ENCODE measurements at regions not wholly inside any gene's neighbourhood (a gene's known extent, or its start where the extent isn't known, plus 50 kb on each side); places are given as distances from the start of the nearest gene placed in this dataset.

- DNase-seq, result no peak
Observed at GRCh38 chr13:83613524-83613923, 268.8 kb downstream of the SLITRK1 start.

GRCh38 chr13:83601539-83601938 lies 280.7 kb downstream of the SLITRK1 start:
- DNase-seq, result no peak

- no peak for DNase-seq
Observed at GRCh38 chr13:83592095-83592494, 290.2 kb downstream of the SLITRK1 start.

- DNase-seq, result no peak
Observed at GRCh38 chr13:83589814-83590213, 292.5 kb downstream of the SLITRK1 start.

GRCh38 chr13:83577183-83577582 lies 305.1 kb downstream of the SLITRK1 start:
- no peak for DNase-seq

GRCh38 chr13:83568019-83568418 lies 314.3 kb downstream of the SLITRK1 start:
- DNase-seq, result no peak

GRCh38 chr13:83563499-83563898 lies 318.8 kb downstream of the SLITRK1 start:
- DNase-seq, result no peak

- DNase-seq, result no peak
Observed at GRCh38 chr13:83557845-83558244, 324.4 kb downstream of the SLITRK1 start.

- no peak for DNase-seq
Observed at GRCh38 chr13:83549671-83550070, 332.6 kb downstream of the SLITRK1 start.

- no peak for DNase-seq
Observed at GRCh38 chr13:83547043-83547442, 335.2 kb downstream of the SLITRK1 start.

- DNase-seq, result no peak
Observed at GRCh38 chr13:83546476-83546875, 335.8 kb downstream of the SLITRK1 start.

- DNase-seq, result no peak
Observed at GRCh38 chr13:83538636-83539035, 343.6 kb downstream of the SLITRK1 start.

- no peak for DNase-seq
Observed at GRCh38 chr13:83536941-83537340, 345.3 kb downstream of the SLITRK1 start.

GRCh38 chr13:83536153-83536552 lies 346.1 kb downstream of the SLITRK1 start:
- DNase-seq, result no peak

GRCh38 chr13:83532809-83533208 lies 349.5 kb downstream of the SLITRK1 start:
- DNase-seq, result no peak

- no peak for DNase-seq
Observed at GRCh38 chr13:83531022-83531421, 351.3 kb downstream of the SLITRK1 start.

GRCh38 chr13:83516781-83517180 lies 365.5 kb downstream of the SLITRK1 start:
- DNase-seq, result no peak

GRCh38 chr13:83515268-83516015 lies 366.8 kb downstream of the SLITRK1 start:
- DNase-seq, result no peak

- no peak for DNase-seq
Observed at GRCh38 chr13:83508771-83509301, 373.4 kb downstream of the SLITRK1 start.

- no peak for DNase-seq
Observed at GRCh38 chr13:83503424-83503823, 378.9 kb downstream of the SLITRK1 start.

- DNase-seq, result no peak
Observed at GRCh38 chr13:83499286-83499685, 383.0 kb downstream of the SLITRK1 start.

- DNase-seq, result no peak
Observed at GRCh38 chr13:83498481-83499190, 383.6 kb downstream of the SLITRK1 start.

GRCh38 chr13:83498045-83498444 lies 384.2 kb downstream of the SLITRK1 start:
- DNase-seq, result no peak

All from anterior cingulate cortex (tissue), 58 donors.